HUES6 (cell line): ENCODE measurements at regions not wholly inside any gene's neighbourhood (a gene's known extent, or its start where the extent isn't known, plus 50 kb on each side); places are given as distances from the start of the nearest gene placed in this dataset.

ENCODE experiments used
- H3K27ac ChIP-seq: 2 replicates; pipeline ENCODE4 v1.7.0; 2013; ENCODE audit warnings: low read depth, mild to moderate bottlenecking, low read length, inconsistent platforms
- H3K27me3 ChIP-seq: 2 replicates; pipeline ENCODE4 v1.6.1; 2013; ENCODE audit warnings: low read length; ENCODE audit not compliant: control insufficient read depth, insufficient read depth
- H3K36me3 ChIP-seq: 2 replicates; pipeline ENCODE4 v1.6.1; 2013; ENCODE audit warnings: low read length; ENCODE audit not compliant: control insufficient read depth, insufficient read depth
- H3K4me1 ChIP-seq: 2 replicates; pipeline ENCODE4 v1.6.1; 2013; ENCODE audit warnings: low read length; ENCODE audit not compliant: control insufficient read depth, insufficient read depth
- H3K4me3 ChIP-seq: 2 replicates; pipeline ENCODE4 v1.5.1; 2013; ENCODE audit warnings: low read depth, low read length
- H3K9ac ChIP-seq: one replicate; pipeline ENCODE4 v1.6.1; 2013; ENCODE audit warnings: mild to moderate bottlenecking, low read length
- H3K9me3 ChIP-seq: 2 replicates; pipeline ENCODE4 v1.6.1; 2013; ENCODE audit warnings: low read depth, low read length; ENCODE audit not compliant: control insufficient read depth, insufficient read depth

DNA sequence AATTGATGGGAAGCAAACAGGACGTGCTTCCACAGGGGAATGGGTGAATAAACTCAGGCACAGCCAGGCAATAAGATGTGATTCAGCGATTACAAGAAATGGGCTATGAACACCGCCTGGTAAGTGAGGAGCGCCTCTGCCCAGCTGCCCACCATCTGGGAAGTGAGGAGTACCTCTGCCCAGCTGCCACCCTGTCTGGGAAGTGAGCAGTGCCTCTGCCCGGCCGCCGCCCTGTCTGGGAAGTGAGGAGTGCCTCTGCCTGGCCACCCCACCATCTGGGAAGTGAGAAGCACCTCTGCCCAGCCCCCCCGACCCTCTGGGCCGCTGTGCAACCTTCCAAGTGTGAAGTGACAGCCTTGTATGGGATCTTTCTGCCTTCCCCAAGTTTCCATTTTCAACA is 73.2 kb upstream of the PRR5 start:
- Histone ChIP-seq H3K27me3 (peaks cover 78% of the 10 kb centered on the region), H3K27ac (no peak overlapping the region)

DNA sequence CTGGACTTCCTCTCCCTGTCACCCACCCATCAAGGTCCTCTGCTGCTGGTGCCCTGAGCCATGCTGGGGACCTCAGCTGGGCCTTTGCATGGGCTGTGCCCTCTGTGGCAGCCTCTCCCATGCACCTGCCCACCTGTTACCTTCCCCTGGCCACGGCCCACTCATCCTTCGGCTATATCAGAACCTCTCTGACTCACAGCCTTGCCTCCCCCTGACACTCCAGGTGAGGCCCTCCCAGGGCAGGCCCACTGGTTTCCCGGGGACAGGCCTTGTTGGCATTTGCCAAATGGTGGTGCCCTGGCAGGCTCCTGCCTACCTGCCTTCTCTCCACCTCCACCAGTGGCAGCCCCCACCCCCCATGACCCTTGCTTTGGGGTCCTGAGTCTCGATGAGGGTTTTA is 73.7 kb upstream of the PRR5 start:
- no peaks in the 10 kb centered on the region; the same call in 1 of the 2 replicates for H3K4me1 ChIP-seq
- H3K4me3 ChIP-seq: no peak overlapping the region
- H3K27ac ChIP-seq: no peak overlapping the region
- H3K27me3 ChIP-seq: peaks cover 77% of the 10 kb centered on the region
- no peak overlapping the region for H3K9ac ChIP-seq
- H3K36me3 ChIP-seq: no peaks in the 10 kb centered on the region
- H3K9me3 ChIP-seq: no peaks in the 10 kb centered on the region

More for the DNA sequence above, 73.2 kb upstream of the PRR5 start:
- no peaks in the 10 kb centered on the region; the same call in 1 of the 2 replicates for H3K4me1 ChIP-seq
- no peaks in the 10 kb centered on the region for H3K9me3 ChIP-seq
- H3K9ac ChIP-seq: no peak overlapping the region
- no peak overlapping the region for H3K4me3 ChIP-seq
- H3K36me3 ChIP-seq: no peaks in the 10 kb centered on the region

DNA sequence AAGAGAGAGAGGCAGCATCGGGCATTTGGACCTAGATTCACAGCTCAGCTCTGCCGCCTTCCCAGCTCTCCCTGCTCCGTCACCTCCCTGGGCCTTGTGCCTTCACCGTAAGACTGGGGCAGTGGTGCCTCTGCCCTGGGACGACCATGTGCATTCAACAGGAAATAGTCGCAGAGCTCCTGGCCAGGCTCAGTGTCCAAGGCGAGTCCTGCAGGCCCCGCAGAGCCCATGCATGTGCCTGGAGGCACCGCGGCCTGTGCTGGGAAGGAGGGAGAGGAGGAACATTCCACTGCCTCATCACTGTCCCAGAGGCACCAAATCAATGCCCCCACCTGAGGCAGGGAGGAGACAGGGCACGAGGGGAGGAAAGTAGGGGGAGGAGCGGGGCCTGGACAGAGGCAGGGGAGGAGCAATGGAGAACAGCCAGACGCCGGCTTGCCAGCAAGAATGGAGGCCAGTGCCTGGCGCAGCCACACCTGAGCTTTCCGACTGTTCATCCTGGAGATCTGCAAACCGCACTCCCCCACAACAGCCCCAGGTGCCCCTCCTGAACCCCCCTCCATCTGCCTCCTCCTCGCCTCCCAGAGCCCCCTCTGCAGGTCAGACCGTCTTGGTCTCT is 74.4 kb upstream of the PRR5 start:
- Histone ChIP-seq H3K4me3 (no peak overlapping the region), H3K36me3 (no peaks in the 10 kb centered on the region), H3K27ac (no peak overlapping the region), H3K4me1 (no peaks in the 10 kb centered on the region; the same call in 1 of the 2 replicates), H3K27me3 (peaks cover 74% of the 10 kb centered on the region), H3K9me3 (no peaks in the 10 kb centered on the region), H3K9ac (no peak overlapping the region)

DNA sequence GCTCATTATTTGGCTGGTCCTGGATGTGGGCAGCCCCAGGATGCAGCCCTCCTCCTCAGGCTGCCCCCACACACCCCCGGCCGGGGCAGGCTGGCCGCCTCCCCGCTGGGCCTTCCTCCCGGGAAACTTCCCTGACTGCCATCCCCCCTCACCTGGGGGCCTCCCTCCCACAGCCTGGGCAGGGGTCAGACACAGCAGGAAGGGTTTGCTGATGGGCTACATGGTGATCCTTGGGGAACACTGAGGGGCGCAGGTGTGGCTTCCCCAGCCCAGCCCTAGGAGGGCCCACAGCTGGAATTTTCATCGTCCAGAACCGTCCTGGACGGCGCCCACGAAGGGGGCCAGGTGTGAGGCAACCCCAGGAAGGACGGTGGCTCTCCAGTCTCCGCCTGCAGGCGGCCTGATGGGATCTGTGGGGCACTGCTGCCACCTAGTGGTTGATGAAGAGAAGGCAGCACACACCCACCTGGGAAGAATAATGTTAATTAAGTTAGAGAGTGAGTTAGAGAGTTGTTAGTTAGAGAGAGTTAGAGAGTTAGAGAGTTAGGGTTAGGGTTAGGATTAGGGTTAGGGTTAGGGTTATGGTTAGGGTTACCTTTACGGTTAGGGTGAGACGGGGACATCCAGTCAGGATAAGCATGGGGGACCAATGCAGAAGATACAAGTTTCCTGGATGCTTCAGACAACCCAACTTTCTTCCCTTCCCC is 75.9 kb upstream of the PRR5 start:
- no peaks in the 10 kb centered on the region for H3K9me3 ChIP-seq
- H3K27ac ChIP-seq: no peak overlapping the region
- no peak overlapping the region for H3K9ac ChIP-seq
- peaks cover 69% of the 10 kb centered on the region for H3K27me3 ChIP-seq
- no peaks in the 10 kb centered on the region; the same call in 1 of the 2 replicates for H3K4me1 ChIP-seq
- no peaks in the 10 kb centered on the region for H3K36me3 ChIP-seq
- H3K4me3 ChIP-seq: no peak overlapping the region

GRCh38 chr22:44625421-44625760 is 76.6 kb upstream of the PRR5 start:
- Histone ChIP-seq H3K9me3 (no peaks in the 10 kb centered on the region), H3K36me3 (no peaks in the 10 kb centered on the region), H3K4me1 (no peaks in the 10 kb centered on the region; the same call in 1 of the 2 replicates), H3K4me3 (no peak overlapping the region), H3K9ac (no peak overlapping the region), H3K27ac (no peak overlapping the region), H3K27me3 (peaks cover 69% of the 10 kb centered on the region)

GRCh38 chr22:44624689-44625420 is 77.1 kb upstream of the PRR5 start:
- Histone ChIP-seq H3K9me3 (no peaks in the 10 kb centered on the region), H3K9ac (no peak overlapping the region), H3K27ac (no peak overlapping the region), H3K27me3 (peaks cover 65% of the 10 kb centered on the region), H3K36me3 (no peaks in the 10 kb centered on the region), H3K4me1 (no peaks in the 10 kb centered on the region; the same call in 1 of the 2 replicates), H3K4me3 (no peak overlapping the region)

DNA sequence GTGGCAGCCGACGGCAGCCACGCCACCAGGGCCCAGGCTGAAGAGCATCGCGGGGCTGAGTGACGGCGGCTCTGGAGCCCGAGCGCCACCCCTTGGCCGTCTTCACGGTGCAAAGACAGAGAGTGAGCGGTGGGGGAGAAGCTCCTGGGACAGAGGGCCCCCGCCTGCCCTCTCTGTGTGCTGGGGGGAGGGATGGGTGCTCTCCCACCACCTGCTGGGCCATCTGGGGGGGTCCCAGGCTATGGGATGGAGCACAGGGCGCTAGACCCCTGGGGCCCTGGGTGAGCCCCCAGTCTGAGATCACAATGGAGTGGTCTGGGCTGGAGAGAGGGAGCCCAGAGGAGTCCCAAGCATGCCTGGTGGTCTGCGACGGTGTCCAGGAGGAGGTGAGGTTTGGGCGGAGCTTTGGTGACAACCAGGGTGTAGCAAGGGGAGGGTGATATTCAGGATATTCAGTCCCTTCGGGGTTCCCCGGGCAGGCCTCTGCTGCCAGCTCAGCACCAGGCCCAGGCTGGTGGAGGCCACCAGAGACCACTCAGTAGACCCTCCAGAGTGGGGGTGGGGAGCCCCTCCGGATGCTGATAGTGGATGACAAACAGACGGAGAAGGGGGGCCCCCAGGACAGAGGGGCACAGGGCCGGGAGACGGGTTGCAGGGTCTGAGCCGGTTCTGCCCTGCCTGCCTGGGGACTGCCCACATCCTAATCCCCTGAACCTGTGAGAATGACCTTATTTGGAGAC is 78.1 kb upstream of the PRR5 start:
- Histone ChIP-seq H3K27ac (no peak overlapping the region), H3K9me3 (no peaks in the 10 kb centered on the region)

GRCh38 chr22:44622679-44623078 is 79.3 kb upstream of the PRR5 start:
- H3K4me1 ChIP-seq: no peaks in the 10 kb centered on the region; the same call in 1 of the 2 replicates
- H3K27me3 ChIP-seq: peaks cover 49% of the 10 kb centered on the region
- H3K4me3 ChIP-seq: no peak overlapping the region
- no peaks in the 10 kb centered on the region for H3K36me3 ChIP-seq
- no peak overlapping the region for H3K9ac ChIP-seq
- no peaks in the 10 kb centered on the region for H3K9me3 ChIP-seq
- H3K27ac ChIP-seq: no peak overlapping the region

More for the DNA sequence above, 78.1 kb upstream of the PRR5 start:
- no peaks in the 10 kb centered on the region for H3K36me3 ChIP-seq
- peaks cover 62% of the 10 kb centered on the region for H3K27me3 ChIP-seq
- H3K4me3 ChIP-seq: no peak overlapping the region
- H3K9ac ChIP-seq: no peak overlapping the region
- H3K4me1 ChIP-seq: no peaks in the 10 kb centered on the region; the same call in 1 of the 2 replicates

- Histone ChIP-seq H3K4me1 (no peaks in the 10 kb centered on the region; the same call in 1 of the 2 replicates), H3K36me3 (no peaks in the 10 kb centered on the region), H3K27ac (no peak overlapping the region), H3K9ac (no peak overlapping the region), H3K27me3 (peaks cover 43% of the 10 kb centered on the region), H3K9me3 (no peaks in the 10 kb centered on the region; the same call in 1 of the 2 replicates), H3K4me3 (no peak overlapping the region)
Measured at GRCh38 chr22:44622147-44622427, 79.9 kb upstream of the PRR5 start.

GRCh38 chr22:44621401-44622146 is 80.4 kb upstream of the PRR5 start:
- H3K27ac ChIP-seq: no peak overlapping the region
- no peaks in the 10 kb centered on the region; the same call in 1 of the 2 replicates for H3K4me1 ChIP-seq
- no peaks in the 10 kb centered on the region for H3K36me3 ChIP-seq
- no peak overlapping the region for H3K4me3 ChIP-seq
- H3K9ac ChIP-seq: no peak overlapping the region
- H3K27me3 ChIP-seq: peaks cover 38% of the 10 kb centered on the region
- no peaks in the 10 kb centered on the region; the same call in 1 of the 2 replicates for H3K9me3 ChIP-seq
